Fibroblast of the conjunctiva (primary cell): ENCODE measurements at regions not wholly inside any gene's neighbourhood (a gene's known extent, or its start where the extent isn't known, plus 50 kb on each side); places are given as distances from the start of the nearest gene placed in this dataset.

Experiments used
- DNase-seq: peaks from one replicate; pipeline ENCODE4 v3.0.0-alpha.2; 2010; ENCODE audit warnings: low read depth

- no peak for DNase-seq
Measured at GRCh38 chr10:120285408-120285807, 171.6 kb upstream of the PLPP4 start.

DNA sequence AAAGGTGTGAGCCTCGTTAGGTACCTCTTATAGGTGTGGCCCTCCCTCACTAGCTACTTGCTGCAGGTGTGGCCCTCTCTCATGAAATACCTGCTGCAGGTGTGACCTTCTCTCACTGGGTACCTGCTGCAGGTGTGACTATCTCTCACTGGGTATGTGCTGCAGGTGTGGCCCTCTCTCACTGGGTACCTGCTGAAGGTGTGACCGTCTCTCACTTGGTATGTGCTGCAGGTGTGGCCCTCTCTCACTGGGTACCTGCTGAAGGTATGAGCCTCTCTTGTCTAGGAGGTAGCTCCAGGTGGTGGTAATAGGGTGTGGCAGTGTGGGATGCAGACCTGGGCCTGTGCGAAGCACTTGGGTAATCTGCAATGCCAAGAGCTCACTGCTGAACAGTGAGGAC, 170.7 kb upstream of the PLPP4 start:
- DNase-seq = no peak

DNA sequence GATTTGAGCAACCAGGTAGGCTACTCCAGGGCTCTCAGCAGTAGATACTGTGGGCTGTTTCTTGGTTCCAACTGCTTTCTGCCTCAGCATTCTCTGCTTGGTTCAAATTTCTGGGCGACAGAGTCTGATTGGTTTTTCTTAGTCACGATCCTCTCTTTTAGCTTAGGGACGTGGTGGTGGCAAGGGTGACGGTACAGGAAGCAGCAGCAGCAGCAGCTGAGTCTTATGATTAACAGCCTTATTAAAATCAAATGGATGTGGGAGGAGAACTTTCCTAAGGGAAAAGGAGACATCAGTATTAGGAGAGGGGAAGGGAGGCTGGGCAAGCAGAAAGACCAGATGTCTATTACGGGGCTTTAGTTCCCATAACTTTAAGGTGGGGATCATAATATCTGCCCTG, 156.5 kb upstream of the PLPP4 start:
- no peak for DNase-seq

DNA sequence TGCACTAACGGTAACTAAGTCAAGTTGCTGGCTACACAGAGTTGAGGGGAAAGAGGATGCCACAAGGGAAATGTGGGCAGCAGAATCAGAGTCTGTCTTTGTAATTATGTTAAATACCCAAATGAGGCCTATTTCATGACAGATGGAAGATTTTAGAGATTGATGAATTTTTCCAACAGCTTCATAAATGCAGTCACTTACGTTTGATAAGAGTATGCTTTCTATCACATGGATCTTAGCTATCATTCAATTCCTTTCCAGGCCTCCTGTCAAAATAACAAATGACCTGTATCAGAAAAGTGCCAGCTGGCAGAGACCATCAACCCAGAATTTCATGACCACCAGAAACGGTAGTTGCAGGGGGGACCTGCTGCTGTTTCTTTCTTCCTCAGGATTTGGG, 148.4 kb upstream of the PLPP4 start:
- no peak for DNase-seq

- DNase-seq = no peak
Measured at GRCh38 chr10:120313715-120314114, 143.3 kb upstream of the PLPP4 start.

GRCh38 chr10:120314442-120314841, 142.6 kb upstream of the PLPP4 start:
- DNase-seq = no peak

DNA sequence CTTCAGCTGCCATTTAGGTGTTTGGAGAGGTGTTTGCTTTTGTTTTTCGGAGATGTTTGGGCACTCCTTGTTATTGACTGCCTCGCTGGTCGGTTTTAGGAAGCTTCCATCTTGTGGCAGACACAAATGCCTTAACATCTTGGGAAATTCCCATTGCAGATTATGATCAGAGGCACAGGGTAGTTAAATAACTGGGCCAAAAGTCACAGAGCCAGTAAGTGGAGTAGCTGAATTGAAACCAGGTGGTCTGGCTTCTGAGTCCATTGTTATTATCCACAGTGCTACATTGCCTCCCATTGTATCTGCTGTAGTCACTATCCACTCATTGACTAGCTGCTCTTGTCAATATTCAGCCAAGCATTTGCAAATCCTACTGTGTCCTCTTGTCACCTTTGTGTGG, 138.2 kb upstream of the PLPP4 start:
- no peak for DNase-seq

GRCh38 chr10:120327675-120328074, 129.4 kb upstream of the PLPP4 start:
- DNase-seq = no peak

DNA sequence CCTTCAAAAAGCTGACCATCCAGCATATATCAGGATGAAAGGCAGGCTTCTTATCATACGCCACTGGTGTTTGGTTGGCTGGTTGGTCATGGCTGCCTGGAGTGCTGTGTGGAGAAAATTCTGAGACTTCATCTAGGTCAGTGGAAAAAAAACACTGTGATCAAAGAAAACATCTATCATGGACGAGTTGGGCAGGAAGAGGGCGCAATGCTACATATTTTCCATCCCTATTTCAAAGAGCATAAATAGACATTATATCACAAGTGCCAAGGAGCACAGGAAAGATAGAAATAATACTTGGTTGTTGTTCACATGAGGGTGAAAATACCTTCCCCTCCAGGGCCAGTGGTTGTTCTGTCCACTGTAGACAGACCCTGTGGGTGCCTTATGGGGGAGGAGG, 128.4 kb upstream of the PLPP4 start:
- no peak for DNase-seq

DNA sequence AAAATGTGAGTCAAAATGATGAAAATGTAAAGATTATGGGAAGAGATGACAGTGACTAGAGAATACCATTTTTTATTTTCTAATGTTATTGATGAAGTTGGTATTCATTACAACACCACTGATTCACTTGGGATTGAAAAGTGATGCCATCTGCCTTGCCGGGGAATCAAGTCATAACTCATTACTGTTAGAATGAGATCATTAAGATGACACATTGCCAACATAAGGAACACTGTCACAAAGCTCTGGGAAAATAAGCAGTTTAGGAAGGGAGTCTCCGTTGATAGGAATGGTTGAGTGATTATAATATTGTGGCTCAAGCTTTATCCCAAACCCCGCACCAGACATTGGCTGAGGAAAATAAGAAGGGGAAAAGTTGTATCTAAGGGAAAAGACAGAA, 121.5 kb upstream of the PLPP4 start:
- no peak for DNase-seq

DNA sequence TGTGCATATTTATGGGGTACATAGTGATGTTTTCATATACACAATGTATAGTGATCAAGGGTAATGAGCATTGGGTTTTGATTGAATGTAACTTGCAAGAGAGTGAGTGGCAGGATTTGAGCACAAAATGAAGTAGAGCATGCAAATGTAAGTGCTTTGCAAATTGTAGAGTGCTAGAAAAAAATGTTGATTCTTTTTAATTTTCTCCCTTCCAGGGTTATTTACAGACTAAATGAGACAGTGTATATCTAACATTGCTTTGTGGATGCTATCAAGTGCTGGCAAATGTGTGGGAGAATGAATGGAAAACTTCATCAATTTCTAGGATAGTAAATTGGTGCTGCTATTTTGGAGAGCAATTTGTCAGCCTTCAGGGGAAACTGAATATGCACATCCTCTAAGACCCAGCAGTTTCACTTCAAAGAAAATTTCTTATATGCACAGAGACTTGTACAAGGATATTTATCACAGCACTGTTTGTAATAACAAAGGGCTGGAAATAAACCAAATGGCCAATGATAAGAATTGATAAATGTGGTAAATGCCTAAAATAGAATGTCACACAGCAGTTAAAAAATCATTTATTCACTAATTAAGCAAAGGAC, 120.6 kb upstream of the PLPP4 start:
- DNase-seq = no peak

GRCh38 chr10:120336911-120337540, 120.0 kb upstream of the PLPP4 start:
- DNase-seq = peak; percentile 9

DNA sequence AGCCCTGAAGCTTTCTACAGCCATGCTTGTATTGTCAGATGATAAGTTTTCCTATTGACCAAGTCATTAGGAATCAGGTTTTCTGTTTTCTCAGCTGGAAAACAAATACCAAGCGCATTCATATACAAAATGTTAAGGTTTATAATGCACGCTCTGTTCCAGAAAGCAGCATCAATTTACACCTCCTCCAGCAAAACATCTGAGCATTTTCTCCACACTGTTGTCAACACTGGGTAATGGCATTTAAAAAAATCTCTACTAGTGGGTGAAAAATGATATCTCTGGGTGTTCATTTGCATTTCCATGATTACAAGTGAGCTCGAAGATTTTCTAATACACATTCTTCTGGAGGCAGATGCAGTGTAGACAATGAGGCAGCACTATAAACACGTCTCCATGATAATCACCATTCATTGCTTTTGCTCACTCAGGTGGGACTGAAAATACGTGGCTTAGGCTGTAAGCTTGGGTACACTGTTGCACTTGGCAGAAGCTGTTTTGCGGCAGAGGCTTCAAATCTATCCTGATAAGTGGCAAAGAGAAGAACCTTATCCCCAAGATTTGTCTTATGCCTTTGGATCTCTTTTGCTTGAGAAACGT, 114.8 kb upstream of the PLPP4 start:
- no peak for DNase-seq

GRCh38 chr10:120345186-120345585, 111.8 kb upstream of the PLPP4 start:
- DNase-seq = no peak

GRCh38 chr10:120347644-120348043, 109.4 kb upstream of the PLPP4 start:
- DNase-seq = no peak

- no peak for DNase-seq
Measured at GRCh38 chr10:120349069-120349468, 108.0 kb upstream of the PLPP4 start.

GRCh38 chr10:120355425-120355824, 101.6 kb upstream of the PLPP4 start:
- no peak for DNase-seq

DNA sequence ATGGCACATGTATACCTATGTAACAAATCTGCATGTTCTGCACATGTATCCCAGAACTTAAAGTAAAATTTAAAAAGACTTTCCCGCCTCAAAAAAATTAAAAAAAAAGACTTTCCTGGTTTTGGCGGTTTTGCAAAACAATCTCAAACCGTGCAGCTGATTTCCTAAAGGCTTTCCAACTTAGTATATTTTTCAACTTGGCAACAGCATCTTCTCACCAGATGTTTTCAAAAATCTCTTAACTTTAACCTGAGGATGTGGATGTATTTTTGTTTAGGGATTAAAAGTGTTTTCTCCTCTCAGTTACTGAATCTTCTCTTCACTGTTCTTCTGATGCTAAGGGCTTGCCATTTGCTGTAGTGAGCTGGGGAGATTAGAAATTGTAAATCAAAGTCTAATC, 96.5 kb upstream of the PLPP4 start:
- DNase-seq = no peak

- DNase-seq = no peak
Measured at GRCh38 chr10:120365872-120366271, 91.2 kb upstream of the PLPP4 start.

- DNase-seq = no peak
Measured at GRCh38 chr10:120367341-120367740, 89.7 kb upstream of the PLPP4 start.

DNA sequence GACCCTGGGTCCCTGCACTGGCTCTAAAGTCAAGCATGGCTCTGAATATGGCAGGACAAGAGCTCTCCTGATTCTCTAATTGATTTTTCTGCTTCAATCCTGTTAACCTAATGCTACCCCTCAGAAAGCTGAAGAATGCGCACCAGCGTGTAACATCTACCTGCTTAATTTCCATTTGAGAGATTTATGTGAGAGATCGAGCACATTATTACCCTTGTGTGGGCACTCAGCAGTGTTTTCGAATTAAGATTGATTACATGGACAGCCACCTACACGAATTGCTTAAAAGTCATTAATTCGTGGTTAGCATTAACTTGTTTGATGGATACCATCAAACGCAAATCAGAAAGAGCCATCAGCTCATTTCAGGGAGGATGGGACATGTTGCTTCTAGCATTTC, 88.7 kb upstream of the PLPP4 start:
- DNase-seq = no peak

DNA sequence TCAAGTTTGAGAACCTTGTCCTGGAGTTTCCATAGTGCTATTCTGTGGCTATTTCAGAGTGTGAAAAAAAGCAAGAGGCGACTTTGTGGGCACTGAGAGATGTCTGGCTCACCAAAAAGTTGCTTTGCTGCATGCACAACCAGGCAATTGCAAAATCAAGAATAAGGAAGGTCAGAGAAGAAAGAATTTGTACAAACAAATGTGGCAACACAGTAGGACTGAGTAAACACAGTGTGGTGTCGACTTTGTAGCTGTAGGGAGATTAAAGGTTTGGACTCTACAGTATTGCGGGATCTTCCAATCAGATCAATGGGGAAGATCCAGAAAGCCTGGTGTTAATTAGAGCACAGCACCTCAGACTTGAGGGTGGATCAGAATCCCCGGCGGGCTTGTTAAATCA, 88.1 kb upstream of the PLPP4 start:
- no peak for DNase-seq

GRCh38 chr10:120369856-120370276, 87.2 kb upstream of the PLPP4 start:
- no peak for DNase-seq

- no peak for DNase-seq
Measured at GRCh38 chr10:120371856-120372255, 85.2 kb upstream of the PLPP4 start.
